CD14-positive monocyte (primary cell): ENCODE measurements at regions not wholly inside any gene's neighbourhood (a gene's known extent, or its start where the extent isn't known, plus 50 kb on each side); places are given as distances from the start of the nearest gene placed in this dataset.

Source experiments
- DNase-seq, 3 donors: peaks; one replicate each; pipeline ENCODE4 v3.0.0-alpha.2; 2011 to 2022
- H2AFZ ChIP-seq: 2 replicates; pipeline ENCODE4 v1.6.0; 2012; ENCODE audit warnings: mild to moderate bottlenecking, low read depth, low read length, inconsistent platforms; ENCODE audit not compliant: insufficient read depth, poor library complexity, severe bottlenecking
- H3K27ac ChIP-seq, 2 donors: 1 replicate in 1 of 2; 2 replicates in 1 of 2; pipeline ENCODE4 v1.5.1; 2012 to 2013; ENCODE audit warnings: low read length in 2 of 2, control low read depth in 1 of 2, inconsistent platforms in 1 of 2, low read depth in 1 of 2, mild to moderate bottlenecking in 1 of 2
- H3K27me3 ChIP-seq, 2 donors: one replicate each; pipeline versions ENCODE4 v1.6.0 to v1.6.1; 2011 to 2013; ENCODE audit warnings: low read length in 2 of 2; ENCODE audit not compliant: control insufficient read depth in 2 of 2, insufficient read depth in 2 of 2
- H3K36me3 ChIP-seq, 2 donors: replicated peaks in 1 of 2; 1 replicate in 1 of 2; 2 replicates in 1 of 2; pipeline versions ENCODE4 v1.5.1 to v1.6.1; 2012 to 2013; ENCODE audit warnings: low read length in 2 of 2, control low read depth in 1 of 2, inconsistent platforms in 1 of 2, mild to moderate bottlenecking in 1 of 2; ENCODE audit not compliant: insufficient read depth in 2 of 2, control insufficient read depth in 1 of 2
- H3K4me1 ChIP-seq, 2 donors: 1 replicate in 1 of 2; 2 replicates in 1 of 2; pipeline versions ENCODE4 v1.5.1 to v1.6.1; 2012 to 2013; ENCODE audit warnings: low read length in 2 of 2, control low read depth in 1 of 2, inconsistent platforms in 1 of 2, mild to moderate bottlenecking in 1 of 2, moderate library complexity in 1 of 2; ENCODE audit not compliant: insufficient read depth in 2 of 2, control insufficient read depth in 1 of 2
- H3K4me2 ChIP-seq: replicated peaks from 2 replicates; pipeline ENCODE3; 2012; ENCODE audit warnings: low read length, moderate library complexity, mild to moderate bottlenecking; ENCODE audit not compliant: poor library complexity, severe bottlenecking; ENCODE audit errors: extremely low read depth
- H3K4me3 ChIP-seq, 3 experiments: fragments of 200-600 bp in 1 of 3; sonication (generic) in 1 of 3; replicated peaks in 1 of 3; 1 replicate in 2 of 3; 2 replicates in 1 of 3; pipeline ENCODE4 v1.5.1; 2011 to 2013; ENCODE audit warnings: low read length in 3 of 3, mild to moderate bottlenecking in 3 of 3, control low read depth in 2 of 3, low read depth in 2 of 3, inconsistent platforms in 1 of 3, moderate library complexity in 1 of 3
- H3K79me2 ChIP-seq: 2 replicates; pipeline ENCODE4 v1.6.0; 2012; ENCODE audit warnings: mild to moderate bottlenecking, control low read depth, inconsistent platforms, low read length, moderate library complexity; ENCODE audit not compliant: insufficient read depth
- H3K9ac ChIP-seq: 2 replicates; pipeline ENCODE4 v1.6.0; 2017; ENCODE audit warnings: low read length, mild to moderate bottlenecking; ENCODE audit not compliant: insufficient read depth, poor library complexity, severe bottlenecking
- H3K9me3 ChIP-seq, 2 donors: replicated peaks in 1 of 2; 1 replicate in 1 of 2; 2 replicates in 1 of 2; pipeline versions ENCODE4 v1.5.1 to v1.6.1; 2012 to 2013; ENCODE audit warnings: low read length in 2 of 2, control low read depth in 1 of 2; ENCODE audit not compliant: control insufficient read depth in 1 of 2, insufficient read depth in 1 of 2
- H4K20me1 ChIP-seq: 2 replicates; pipeline ENCODE4 v1.6.0; 2012; ENCODE audit warnings: mild to moderate bottlenecking, low read length, control low read depth, moderate library complexity; ENCODE audit not compliant: insufficient read depth
- H3K27ac Mint-ChIP-seq, 7 donors: one replicate each; pipeline ENCODE4 v1.8.0; 2020; ENCODE audit warnings: mild to moderate bottlenecking in 7 of 7, mixed read lengths in 7 of 7, moderate library complexity in 6 of 7, inconsistent platforms in 2 of 7
- H3K27me3 Mint-ChIP-seq, 3 donors: one replicate each; pipeline ENCODE4 v1.8.0; 2021 to 2022; ENCODE audit warnings: low read depth in 3 of 3, mild to moderate bottlenecking in 3 of 3, mixed read lengths in 3 of 3, moderate library complexity in 3 of 3, inconsistent platforms in 1 of 3
- H3K36me3 Mint-ChIP-seq, 2 donors: one replicate each; pipeline ENCODE4 v1.8.0; 2020; ENCODE audit warnings: mixed read lengths in 2 of 2, inconsistent platforms in 1 of 2, mild to moderate bottlenecking in 1 of 2
- H3K4me1 Mint-ChIP-seq: one replicate; pipeline ENCODE4 v1.8.0; 2020; ENCODE audit warnings: mild to moderate bottlenecking, mixed read lengths
- H3K4me3 Mint-ChIP-seq, 2 donors: one replicate each; pipeline ENCODE4 v1.8.0; 2020; ENCODE audit warnings: mild to moderate bottlenecking in 2 of 2, mixed read lengths in 2 of 2, moderate library complexity in 1 of 2
- H3K9me3 Mint-ChIP-seq, 7 donors: one replicate each; pipeline ENCODE4 v1.8.0; 2020 to 2022; ENCODE audit warnings: mixed read lengths in 7 of 7, mild to moderate bottlenecking in 6 of 7, moderate library complexity in 6 of 7, inconsistent platforms in 2 of 7
- WGBS: methylation state at CpG from one replicate; pipeline ENCODE4 v1.1.5; 2013; ENCODE audit warnings: missing lambda C conversion rate; ENCODE audit not compliant: insufficient coverage; 5-methylcytosine and 5-hydroxymethylcytosine counted together
- intact Hi-C, 2 donors: fragments of 100-400 bp; cut with micrococcal nuclease; formaldehyde crosslinking; loops; one replicate each; pipeline versions ENCODE4 v1.15.0 to v1.15.1; 2023
- TF ChIP-seq, protein P1 (sequence below): fragments of 200-600 bp; IDR thresholded peaks from one replicate; pipeline ENCODE4 v1.8.0; 2022; ENCODE audit warnings: antibody characterized with exemption, mild to moderate bottlenecking

DNA sequence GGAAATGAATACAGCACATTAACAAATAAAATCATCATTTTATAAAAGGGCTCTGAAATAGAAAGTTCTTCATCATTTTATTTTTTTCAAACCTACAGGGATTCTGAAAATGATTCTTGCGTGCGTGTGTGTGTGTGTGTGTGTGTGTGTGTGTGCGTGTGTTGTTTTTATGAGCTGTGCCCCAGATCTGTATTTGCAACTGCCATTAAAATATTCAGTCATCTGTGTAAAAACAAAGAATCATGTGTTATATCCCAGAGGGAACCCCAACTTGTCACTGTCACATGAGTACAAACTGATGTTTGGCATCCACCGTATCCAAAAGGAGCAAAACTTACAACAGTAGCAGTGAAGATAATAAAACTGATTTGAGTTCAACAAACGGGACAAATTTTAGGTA is 635.4 kb upstream of the PFKP start:
- no peaks in the 10 kb centered on the region for H3K79me2 ChIP-seq
- intact Hi-C loops, result no loop called here
- no peaks in the 10 kb centered on the region for H3K36me3 ChIP-seq
- H3K9me3 ChIP-seq, result peaks cover 14 to 24% of the 10 kb centered on the region in 2 donors
- H3K27me3 Mint-ChIP-seq, result no peaks in the 10 kb centered on the region
- no peaks in the 10 kb centered on the region for H3K4me1 Mint-ChIP-seq
- no peak overlapping the region for H2AFZ ChIP-seq
- H4K20me1 ChIP-seq, result no peaks in the 10 kb centered on the region
- no peak overlapping the region for H3K4me3 Mint-ChIP-seq
- H3K9ac ChIP-seq, result no peak overlapping the region
- 100% methylated on average over 1 of the region's 5 CpGs for WGBS
- no peaks in the 10 kb centered on the region for H3K27me3 ChIP-seq
- H3K4me3 ChIP-seq, result no peak overlapping the region
- H3K9me3 Mint-ChIP-seq, result peaks cover 3 to 25% (median 10%) of the 10 kb centered on the region in 7 donors
- no peaks in the 10 kb centered on the region for H3K4me1 ChIP-seq
- TF ChIP-seq, protein P1, sequence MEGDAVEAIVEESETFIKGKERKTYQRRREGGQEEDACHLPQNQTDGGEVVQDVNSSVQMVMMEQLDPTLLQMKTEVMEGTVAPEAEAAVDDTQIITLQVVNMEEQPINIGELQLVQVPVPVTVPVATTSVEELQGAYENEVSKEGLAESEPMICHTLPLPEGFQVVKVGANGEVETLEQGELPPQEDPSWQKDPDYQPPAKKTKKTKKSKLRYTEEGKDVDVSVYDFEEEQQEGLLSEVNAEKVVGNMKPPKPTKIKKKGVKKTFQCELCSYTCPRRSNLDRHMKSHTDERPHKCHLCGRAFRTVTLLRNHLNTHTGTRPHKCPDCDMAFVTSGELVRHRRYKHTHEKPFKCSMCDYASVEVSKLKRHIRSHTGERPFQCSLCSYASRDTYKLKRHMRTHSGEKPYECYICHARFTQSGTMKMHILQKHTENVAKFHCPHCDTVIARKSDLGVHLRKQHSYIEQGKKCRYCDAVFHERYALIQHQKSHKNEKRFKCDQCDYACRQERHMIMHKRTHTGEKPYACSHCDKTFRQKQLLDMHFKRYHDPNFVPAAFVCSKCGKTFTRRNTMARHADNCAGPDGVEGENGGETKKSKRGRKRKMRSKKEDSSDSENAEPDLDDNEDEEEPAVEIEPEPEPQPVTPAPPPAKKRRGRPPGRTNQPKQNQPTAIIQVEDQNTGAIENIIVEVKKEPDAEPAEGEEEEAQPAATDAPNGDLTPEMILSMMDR, result no peak
- no peak for DNase-seq
- H3K27ac Mint-ChIP-seq, result no peak overlapping the region
- no peak overlapping the region for H3K4me2 ChIP-seq
- H3K27ac ChIP-seq, result no peak overlapping the region
- H3K36me3 Mint-ChIP-seq, result no peaks in the 10 kb centered on the region

DNA sequence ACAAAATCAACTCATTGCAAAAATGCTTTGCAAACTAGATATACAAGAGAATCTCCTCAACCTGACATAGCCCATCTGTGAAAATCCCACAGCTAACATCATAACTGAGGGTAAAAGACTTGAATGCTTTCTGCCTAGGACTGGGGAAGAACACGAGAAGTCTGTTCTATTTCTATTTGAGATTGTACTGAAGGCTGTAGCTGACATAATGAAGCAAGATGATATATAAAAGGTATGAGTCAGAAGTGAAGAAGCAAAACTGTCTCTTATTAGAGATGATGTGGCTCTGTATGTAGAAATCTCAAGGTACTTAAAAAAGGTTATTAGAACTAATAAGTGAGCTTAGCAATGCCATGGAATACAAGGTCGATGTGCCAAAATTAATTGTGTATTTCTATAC is 639.9 kb upstream of the PFKP start:
- Mint-ChIP-seq H3K36me3 (no peaks in the 10 kb centered on the region), H3K27ac (no peak overlapping the region), H3K9me3 (peaks cover 0 to 15% (median 3%) of the 10 kb centered on the region in 7 donors), H3K4me3 (no peak overlapping the region), H3K27me3 (no peaks in the 10 kb centered on the region), H3K4me1 (no peaks in the 10 kb centered on the region)
- Histone ChIP-seq H3K36me3 (no peaks in the 10 kb centered on the region), H3K27me3 (no peaks in the 10 kb centered on the region), H3K9ac (no peak overlapping the region), H3K27ac (no peak overlapping the region), H2AFZ (no peak overlapping the region), H3K9me3 (peaks cover 7% of the 10 kb centered on the region in 2 donors), H3K4me1 (no peaks in the 10 kb centered on the region), H3K79me2 (no peaks in the 10 kb centered on the region), H4K20me1 (no peaks in the 10 kb centered on the region), H3K4me3 (no peak overlapping the region), H3K4me2 (no peak overlapping the region)
- WGBS, result 100% methylated on average over 1 of the region's 2 CpGs
- DNase-seq, result no peak
- TF ChIP-seq, protein P1, result no peak
- intact Hi-C loops, result no loop called here
